C4-2B (cell line): ENCODE measurements at regions not wholly inside any gene's neighbourhood (a gene's known extent, or its start where the extent isn't known, plus 50 kb on each side); places are given as distances from the start of the nearest gene placed in this dataset.

Experiments used
- H3K27ac ChIP-seq: fragments of 450-650 bp; 2 replicates; pipeline ENCODE4 v1.5.1; 2017
- CTCF ChIP-seq: fragments of 450-650 bp; conservative IDR thresholded peaks from 2 replicates; pipeline ENCODE4 v1.5.1; 2017; ENCODE audit warnings: mild to moderate bottlenecking
- ZFX ChIP-seq: fragments of 450-650 bp; IDR thresholded peaks from 2 replicates; pipeline ENCODE4 v1.6.1; 2017

DNA sequence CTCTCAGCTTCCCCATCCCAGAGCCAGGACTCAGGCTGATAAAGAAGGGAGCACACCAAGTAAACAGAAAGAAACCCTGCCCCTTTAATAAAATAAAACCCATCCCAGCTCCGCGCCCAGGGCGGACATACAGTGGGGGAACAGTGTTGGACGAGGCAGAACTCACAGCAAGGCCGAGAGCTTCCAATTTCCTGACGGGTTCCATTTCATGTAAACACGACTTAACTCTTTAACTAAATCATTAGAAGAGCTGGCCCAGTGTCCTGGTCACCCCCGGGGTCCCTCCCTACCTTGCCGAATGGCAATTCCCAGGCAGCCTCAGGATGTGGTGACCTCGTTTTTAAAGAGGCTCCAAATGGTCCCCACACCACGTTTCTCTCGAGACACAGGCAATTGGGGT is 340.7 kb downstream of the FOXL1 start:
- no peak for TF ChIP-seq ZFX
- no peak for TF ChIP-seq CTCF
- H3K27ac ChIP-seq, result no peak overlapping the region

GRCh38 chr16:86919578-86920305 is 341.4 kb downstream of the FOXL1 start:
- no peak overlapping the region for H3K27ac ChIP-seq
- TF ChIP-seq CTCF, result no peak
- TF ChIP-seq ZFX, result no peak

DNA sequence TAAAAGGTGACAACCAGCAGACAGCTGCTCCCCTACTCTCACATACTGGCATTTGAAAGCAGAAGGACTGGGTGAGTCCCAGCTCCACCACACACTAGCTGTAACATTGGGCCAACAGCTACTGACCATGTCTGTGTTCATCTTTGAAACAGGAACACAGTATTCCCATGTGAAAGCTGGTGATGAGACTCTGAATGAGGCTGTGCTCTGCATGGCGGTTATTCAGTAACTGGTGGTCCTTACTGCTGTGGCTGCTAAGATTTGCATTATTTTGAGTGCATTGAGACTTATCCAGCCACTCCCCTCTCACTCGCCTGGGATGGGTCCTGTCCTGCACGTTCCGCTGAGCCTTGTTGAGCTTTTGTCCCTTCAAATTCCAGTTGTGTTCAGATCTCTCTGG is 342.9 kb downstream of the FOXL1 start:
- no peak overlapping the region for H3K27ac ChIP-seq
- TF ChIP-seq CTCF (no peak), ZFX (no peak)

DNA sequence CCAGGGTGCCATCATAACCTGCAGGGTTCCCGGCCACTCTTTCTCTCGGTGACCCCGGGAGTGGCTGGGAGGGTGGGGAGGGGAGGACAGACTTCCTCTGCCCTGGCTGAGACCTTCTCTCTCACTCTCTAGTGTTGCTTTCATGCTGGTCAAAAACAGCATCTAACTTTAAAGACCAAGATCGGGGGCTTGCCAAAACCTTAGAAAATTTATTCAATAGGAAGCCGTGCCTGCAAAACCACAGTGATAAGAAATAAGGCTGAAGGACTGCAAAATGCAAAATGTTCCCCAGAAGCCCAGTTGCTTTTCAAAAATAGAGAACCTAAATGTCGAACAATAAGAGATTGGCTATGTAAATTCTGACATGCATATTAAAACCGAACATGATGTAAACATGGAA is 344.0 kb downstream of the FOXL1 start:
- no peak overlapping the region for H3K27ac ChIP-seq
- TF ChIP-seq ZFX (no peak), CTCF (no peak)

DNA sequence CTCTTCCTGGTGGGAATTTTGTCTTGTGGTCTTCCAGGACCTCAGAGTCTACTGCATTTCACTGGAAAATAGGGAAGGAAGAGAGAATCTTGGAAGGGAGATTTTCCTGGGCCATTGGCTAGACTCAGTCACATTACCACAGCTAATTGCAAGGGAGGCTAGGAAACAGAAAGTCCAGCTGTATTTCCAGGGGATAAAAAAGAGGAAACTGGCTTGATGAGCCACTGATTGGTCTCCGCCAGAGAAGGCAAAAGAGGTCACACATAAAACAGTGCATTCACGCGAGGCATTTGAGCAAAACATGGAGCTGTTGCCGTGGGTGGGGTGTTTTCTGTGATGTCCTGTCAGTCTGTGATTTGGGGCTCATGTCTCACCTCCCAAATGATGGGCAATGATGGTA is 345.3 kb downstream of the FOXL1 start:
- TF ChIP-seq CTCF (no peak), ZFX (no peak)
- no peak overlapping the region for H3K27ac ChIP-seq

- TF ChIP-seq CTCF (no peak), ZFX (no peak)
- H3K27ac ChIP-seq, result no peak overlapping the region
Observed at GRCh38 chr16:86924537-86924936, 346.2 kb downstream of the FOXL1 start.

DNA sequence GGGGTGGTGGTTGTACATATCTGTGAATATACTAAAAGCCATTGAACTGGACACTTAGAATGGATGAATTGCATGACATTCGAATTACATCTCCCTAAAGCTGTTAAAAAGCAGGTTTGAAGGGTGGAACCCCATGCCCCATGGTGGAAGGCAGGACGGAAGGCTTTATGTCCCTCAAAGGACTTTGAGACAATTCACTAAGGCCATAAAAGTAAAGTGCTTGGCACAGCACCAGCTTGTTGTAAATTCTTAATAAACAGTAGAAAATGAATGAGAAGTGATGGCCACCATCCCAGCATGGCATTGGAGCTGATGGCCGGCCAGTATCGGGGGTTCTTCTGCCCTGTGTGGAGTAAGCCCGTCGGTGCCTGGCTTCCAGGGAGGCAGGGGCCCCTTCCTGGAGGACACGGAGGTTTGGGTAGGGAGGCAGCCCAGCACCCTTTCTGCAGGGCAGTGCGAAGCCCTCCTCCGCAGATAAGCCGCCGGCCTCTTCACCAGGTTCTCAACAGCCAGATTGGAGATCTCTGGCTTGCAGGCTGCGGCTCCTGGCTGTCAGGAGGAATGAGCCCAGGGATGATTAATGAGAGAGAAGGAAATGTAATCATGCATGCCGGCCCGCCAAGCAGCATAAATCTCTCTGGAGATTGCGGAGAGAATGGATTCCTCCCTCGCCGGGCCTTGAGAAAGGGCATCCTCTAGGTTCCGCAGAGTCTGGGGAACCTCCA is 346.9 kb downstream of the FOXL1 start:
- H3K27ac ChIP-seq, result no peak overlapping the region
- no peak for TF ChIP-seq ZFX
- TF ChIP-seq CTCF, result no peak
